HEK293 (cell line): ENCODE measurements at regions not wholly inside any gene's neighbourhood (a gene's known extent, or its start where the extent isn't known, plus 50 kb on each side); places are given as distances from the start of the nearest gene placed in this dataset.

Experiments
- CTCF ChIA-PET: fragments of 350-600 bp; formaldehyde crosslinking; extraction: SDS; loops from one replicate; lab custom pipeline; 2021; ENCODE audit warnings: antibody characterized with exemption; lab: Yijun Ruan, JAX
- POLR2A ChIA-PET: fragments of 300-600 bp; formaldehyde crosslinking; extraction: SDS; loops from one replicate; lab custom pipeline; 2020; ENCODE audit warnings: antibody characterized with exemption, inconsistent platforms; lab: Yijun Ruan, JAX
- H3K27ac ChIP-seq: fragments of 200-500 bp; sonication (Bioruptor generic); 2 replicates; pipeline ENCODE4 v1.5.1; 2014; ENCODE audit warnings: low read depth, low read length, control low read depth, inconsistent platforms; ENCODE audit errors: extremely low read depth
- H3K36me3 ChIP-seq, 2 experiments: fragments of 200-500 bp in 1 of 2; sonication (Bioruptor generic) in 1 of 2; 1 replicate in 1 of 2; 2 replicates in 1 of 2; pipeline ENCODE4 v1.5.1; 2014 to 2017; ENCODE audit warnings: inconsistent platforms in 2 of 2, low read length in 2 of 2; ENCODE audit not compliant: control insufficient read depth in 2 of 2, insufficient read depth in 1 of 2
- H3K4me1 ChIP-seq: fragments of 200-500 bp; sonication (Bioruptor generic); 2 replicates; pipeline ENCODE4 v1.5.1; 2014; ENCODE audit warnings: mild to moderate bottlenecking, low read length, inconsistent platforms; ENCODE audit not compliant: control insufficient read depth, insufficient read depth
- H3K4me3 ChIP-seq: 2 replicates; pipeline ENCODE4 v1.5.1; 2011; ENCODE audit warnings: low read depth, mild to moderate bottlenecking, control low read depth, low read length, moderate library complexity
- H3K9me3 ChIP-seq: fragments of 200-500 bp; sonication (Bioruptor generic); 2 replicates; pipeline ENCODE4 v1.5.1; 2014; ENCODE audit warnings: low read depth, low read length, inconsistent platforms; ENCODE audit not compliant: control insufficient read depth, insufficient read depth
- KLF9 ChIP-seq: fragments of 450-650 bp; formaldehyde crosslinking; IDR thresholded peaks from 2 replicates; pipeline ENCODE4 v1.5.1; 2016; ENCODE audit warnings: missing biosample characterization, missing genetic modification characterization, low read depth
- REPIN1 ChIP-seq: fragments of 450-650 bp; formaldehyde crosslinking; IDR thresholded peaks from 2 replicates; pipeline ENCODE4 v1.5.1; 2017; ENCODE audit warnings: missing biosample characterization, missing genetic modification characterization, low read depth
- SETDB1 ChIP-seq: IDR thresholded peaks from one replicate; pipeline ENCODE4 v1.6.1; 2017; ENCODE audit warnings: mild to moderate bottlenecking, low read length, moderate library complexity, mixed read lengths; ENCODE audit not compliant: insufficient read length
- ZFP41 ChIP-seq: fragments of 450-650 bp; formaldehyde crosslinking; IDR thresholded peaks from 2 replicates; pipeline ENCODE4 v1.5.1; 2016; ENCODE audit warnings: missing biosample characterization, missing genetic modification characterization, borderline replicate concordance
- ZNF114 ChIP-seq: fragments of 450-650 bp; formaldehyde crosslinking; IDR thresholded peaks from 2 replicates; pipeline ENCODE4 v1.5.0; 2017; ENCODE audit warnings: missing biosample characterization, missing genetic modification characterization
- ZNF157 ChIP-seq: fragments of 450-650 bp; formaldehyde crosslinking; IDR thresholded peaks from 2 replicates; pipeline ENCODE4 v1.5.1; 2016; ENCODE audit warnings: missing biosample characterization, missing genetic modification characterization
- ZNF26 ChIP-seq: fragments of 450-650 bp; formaldehyde crosslinking; IDR thresholded peaks from 2 replicates; pipeline ENCODE4 v1.5.1; 2016; ENCODE audit warnings: missing biosample characterization, missing genetic modification characterization
- ZNF350 ChIP-seq: fragments of 450-650 bp; formaldehyde crosslinking; IDR thresholded peaks from 2 replicates; pipeline ENCODE4 v1.5.0; 2017; ENCODE audit warnings: missing biosample characterization, mild to moderate bottlenecking, missing genetic modification characterization
- ZNF394 ChIP-seq: fragments of 450-650 bp; formaldehyde crosslinking; IDR thresholded peaks from 2 replicates; pipeline ENCODE4 v1.5.1; 2016; ENCODE audit warnings: missing biosample characterization, missing genetic modification characterization, mild to moderate bottlenecking, moderate library complexity, borderline replicate concordance
- ZNF416 ChIP-seq: fragments of 450-650 bp; formaldehyde crosslinking; IDR thresholded peaks from 2 replicates; pipeline ENCODE4 v1.5.1; 2016; ENCODE audit warnings: missing biosample characterization, missing genetic modification characterization
- ZNF560 ChIP-seq: fragments of 450-650 bp; formaldehyde crosslinking; IDR thresholded peaks from 2 replicates; pipeline ENCODE4 v1.5.1; 2017; ENCODE audit warnings: missing biosample characterization, missing genetic modification characterization, borderline replicate concordance
- ZNF571 ChIP-seq: fragments of 450-650 bp; formaldehyde crosslinking; IDR thresholded peaks from 2 replicates; pipeline ENCODE4 v1.5.0; 2017; ENCODE audit warnings: missing biosample characterization, missing genetic modification characterization
- ZNF658 ChIP-seq: fragments of 450-650 bp; formaldehyde crosslinking; IDR thresholded peaks from 2 replicates; pipeline ENCODE4; 2016; ENCODE audit warnings: missing biosample characterization, missing genetic modification characterization
- ZNF701 ChIP-seq: fragments of 450-650 bp; formaldehyde crosslinking; IDR thresholded peaks from 2 replicates; pipeline ENCODE4 v1.5.1; 2016; ENCODE audit warnings: missing biosample characterization, missing genetic modification characterization
- ZSCAN23 ChIP-seq: fragments of 450-650 bp; formaldehyde crosslinking; IDR thresholded peaks from 2 replicates; pipeline ENCODE4 v1.5.1; 2016; ENCODE audit warnings: missing biosample characterization, missing genetic modification characterization
- TF ChIP-seq, protein P1 (sequence below): fragments of 450-650 bp; formaldehyde crosslinking; IDR thresholded peaks from 2 replicates; pipeline ENCODE4 v1.5.1; 2016; ENCODE audit warnings: missing biosample characterization, missing genetic modification characterization, borderline replicate concordance
- TF ChIP-seq, protein P2 (sequence below): fragments of 450-650 bp; formaldehyde crosslinking; IDR thresholded peaks from 2 replicates; pipeline ENCODE4 v1.5.1; 2017; ENCODE audit warnings: missing biosample characterization, missing genetic modification characterization
- TF ChIP-seq, protein P3 (sequence below): fragments of 450-650 bp; formaldehyde crosslinking; IDR thresholded peaks from 2 replicates; pipeline ENCODE4 v1.5.1; 2016; ENCODE audit warnings: missing biosample characterization, missing genetic modification characterization

DNA sequence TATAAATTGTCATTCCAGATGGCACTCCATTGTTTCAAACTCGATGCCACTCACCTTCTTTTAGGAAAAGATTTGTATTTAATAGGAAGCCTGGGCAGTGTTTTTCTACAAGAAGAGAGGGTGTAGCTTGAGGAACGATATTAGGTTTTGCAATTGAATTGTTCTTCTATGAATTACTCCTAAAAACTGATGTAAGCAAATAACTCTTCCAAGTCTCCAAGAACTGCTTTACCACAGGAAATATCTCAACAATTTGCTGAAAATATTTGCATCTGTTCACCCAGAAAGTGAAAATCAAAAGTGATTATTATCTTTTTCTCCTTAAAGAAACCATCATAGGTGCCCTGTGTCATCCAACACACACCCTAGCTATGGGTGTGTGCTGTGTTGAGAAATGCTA, 261.3 kb upstream of the MEOX2 start (continued):
- TF ChIP-seq, protein P1, sequence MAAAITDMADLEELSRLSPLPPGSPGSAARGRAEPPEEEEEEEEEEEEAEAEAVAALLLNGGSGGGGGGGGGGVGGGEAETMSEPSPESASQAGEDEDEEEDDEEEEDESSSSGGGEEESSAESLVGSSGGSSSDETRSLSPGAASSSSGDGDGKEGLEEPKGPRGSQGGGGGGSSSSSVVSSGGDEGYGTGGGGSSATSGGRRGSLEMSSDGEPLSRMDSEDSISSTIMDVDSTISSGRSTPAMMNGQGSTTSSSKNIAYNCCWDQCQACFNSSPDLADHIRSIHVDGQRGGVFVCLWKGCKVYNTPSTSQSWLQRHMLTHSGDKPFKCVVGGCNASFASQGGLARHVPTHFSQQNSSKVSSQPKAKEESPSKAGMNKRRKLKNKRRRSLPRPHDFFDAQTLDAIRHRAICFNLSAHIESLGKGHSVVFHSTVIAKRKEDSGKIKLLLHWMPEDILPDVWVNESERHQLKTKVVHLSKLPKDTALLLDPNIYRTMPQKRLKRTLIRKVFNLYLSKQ, result no peak
- TF ChIP-seq KLF9 (tag by site-specific recombination), result no peak
- no peak for TF ChIP-seq ZNF658
- no peak for TF ChIP-seq ZNF26 (tag by site-specific recombination)
- TF ChIP-seq, all 188 proteins: peak for 0

- no peaks in the 10 kb centered on the region for H3K9me3 ChIP-seq
- H3K4me1 ChIP-seq, result no peaks in the 10 kb centered on the region
- TF ChIP-seq ZNF114 (no peak), ZNF350 (tag by site-specific recombination) (no peak), ZNF701 (no peak), ZNF560 (tag by site-specific recombination) (no peak), ZNF394 (tag by site-specific recombination) (no peak)
- TF ChIP-seq, protein P2, sequence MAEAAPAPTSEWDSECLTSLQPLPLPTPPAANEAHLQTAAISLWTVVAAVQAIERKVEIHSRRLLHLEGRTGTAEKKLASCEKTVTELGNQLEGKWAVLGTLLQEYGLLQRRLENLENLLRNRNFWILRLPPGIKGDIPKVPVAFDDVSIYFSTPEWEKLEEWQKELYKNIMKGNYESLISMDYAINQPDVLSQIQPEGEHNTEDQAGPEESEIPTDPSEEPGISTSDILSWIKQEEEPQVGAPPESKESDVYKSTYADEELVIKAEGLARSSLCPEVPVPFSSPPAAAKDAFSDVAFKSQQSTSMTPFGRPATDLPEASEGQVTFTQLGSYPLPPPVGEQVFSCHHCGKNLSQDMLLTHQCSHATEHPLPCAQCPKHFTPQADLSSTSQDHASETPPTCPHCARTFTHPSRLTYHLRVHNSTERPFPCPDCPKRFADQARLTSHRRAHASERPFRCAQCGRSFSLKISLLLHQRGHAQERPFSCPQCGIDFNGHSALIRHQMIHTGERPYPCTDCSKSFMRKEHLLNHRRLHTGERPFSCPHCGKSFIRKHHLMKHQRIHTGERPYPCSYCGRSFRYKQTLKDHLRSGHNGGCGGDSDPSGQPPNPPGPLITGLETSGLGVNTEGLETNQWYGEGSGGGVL (tag by site-specific recombination), result no peak
- no peak overlapping the region for H3K27ac ChIP-seq
- CTCF ChIA-PET, result interaction anchor here (0.6 kb wide), 1 partner anchor 18 kb away, joined by 3 read pairs; no protein-coding TSS in a partner anchor
- no peak overlapping the region for H3K4me3 ChIP-seq
- no peaks in the 10 kb centered on the region for H3K36me3 ChIP-seq
- POLR2A ChIA-PET, result no interaction called here
These were observed 251.6 kb upstream of the MEOX2 start for GRCh38 chr7:15938115-15938514.

DNA sequence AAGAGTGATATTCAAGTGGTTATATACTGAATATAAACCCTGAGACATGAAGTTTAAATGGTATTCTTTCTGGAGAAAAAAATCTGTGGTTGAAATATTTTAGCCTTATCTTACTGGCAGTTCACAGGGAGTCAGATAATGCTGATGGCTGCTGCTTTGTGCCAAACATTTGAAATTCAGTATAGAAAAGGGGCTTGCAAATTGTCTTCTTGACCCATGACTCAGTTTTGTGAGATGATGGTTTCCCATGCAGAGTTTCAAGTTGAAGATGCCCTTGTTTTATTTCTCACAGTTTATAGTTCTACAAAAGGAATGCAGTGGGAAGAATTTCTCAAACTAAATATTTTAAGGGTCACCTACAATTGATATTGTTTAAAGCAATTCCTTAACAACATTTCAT, 251.1 kb upstream of the MEOX2 start:
- Histone ChIP-seq H3K4me1 (no peaks in the 10 kb centered on the region), H3K9me3 (no peaks in the 10 kb centered on the region), H3K36me3 (no peaks in the 10 kb centered on the region), H3K4me3 (no peak overlapping the region), H3K27ac (no peak overlapping the region)
- no peak for TF ChIP-seq REPIN1 (tag by site-specific recombination)
- TF ChIP-seq SETDB1, result no peak
- no peak for TF ChIP-seq ZSCAN23 (tag by site-specific recombination)
- TF ChIP-seq ZNF416 (tag by site-specific recombination), result no peak
- TF ChIP-seq, protein P3, sequence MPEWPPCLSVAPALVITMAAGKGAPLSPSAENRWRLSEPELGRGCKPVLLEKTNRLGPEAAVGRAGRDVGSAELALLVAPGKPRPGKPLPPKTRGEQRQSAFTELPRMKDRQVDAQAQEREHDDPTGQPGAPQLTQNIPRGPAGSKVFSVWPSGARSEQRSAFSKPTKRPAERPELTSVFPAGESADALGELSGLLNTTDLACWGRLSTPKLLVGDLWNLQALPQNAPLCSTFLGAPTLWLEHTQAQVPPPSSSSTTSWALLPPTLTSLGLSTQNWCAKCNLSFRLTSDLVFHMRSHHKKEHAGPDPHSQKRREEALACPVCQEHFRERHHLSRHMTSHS (tag by site-specific recombination), result no peak
- TF ChIP-seq ZNF157 (tag by site-specific recombination), result no peak
- TF ChIP-seq ZFP41 (tag by site-specific recombination), result no peak
- no peak for TF ChIP-seq ZNF571 (tag by site-specific recombination)
- CTCF ChIA-PET, result interaction anchor here (0.6 kb wide), 1 partner anchor 19 kb away, joined by 3 read pairs; no protein-coding TSS in a partner anchor
- POLR2A ChIA-PET, result no interaction called here
